Ascending aorta (tissue), 2 donors: ENCODE measurements at regions not wholly inside any gene's neighbourhood (a gene's known extent, or its start where the extent isn't known, plus 50 kb on each side); places are given as distances from the start of the nearest gene placed in this dataset.

Experiments used
- DNase-seq, 2 donors: peaks; one replicate each; pipeline ENCODE4 v3.0.0-alpha.2; 2019; ENCODE audit warnings: low spot score in 2 of 2
- H3K27ac ChIP-seq, 2 donors: fragments of 200-600 bp; sonication (generic); one replicate each; pipeline ENCODE4 v1.5.1; 2016 to 2017; ENCODE audit warnings: mild to moderate bottlenecking in 1 of 2
- H3K27me3 ChIP-seq: fragments of 200-600 bp; sonication (generic); one replicate; pipeline ENCODE4 v1.5.1; 2017
- H3K36me3 ChIP-seq, 2 donors: fragments of 200-600 bp; sonication (generic); one replicate each; pipeline ENCODE4 v1.5.1; 2016
- H3K4me1 ChIP-seq, 2 donors: fragments of 200-600 bp; sonication (generic); one replicate each; pipeline ENCODE4 v1.5.1; 2016 to 2017; ENCODE audit warnings: mild to moderate bottlenecking in 1 of 2
- H3K4me3 ChIP-seq, 2 donors: fragments of 200-600 bp; sonication (generic); one replicate each; pipeline ENCODE4 v1.5.1; 2016 to 2017; ENCODE audit warnings: mild to moderate bottlenecking in 1 of 2
- H3K9me3 ChIP-seq, 2 donors: fragments of 200-600 bp; sonication (generic); one replicate each; pipeline ENCODE4 v1.5.1; 2016
- CTCF ChIP-seq, 3 experiments: fragments of 200-600 bp in 2 of 3; fragments of 450-650 bp in 1 of 3; sonication (generic) in 2 of 3; IDR thresholded peaks; one replicate each; pipeline ENCODE4 v1.5.1; 2016 to 2019; ENCODE audit warnings: antibody characterized with exemption in 3 of 3, mild to moderate bottlenecking in 1 of 3, moderate library complexity in 1 of 3
- intact Hi-C: fragments of 100-400 bp; cut with DNase I; formaldehyde crosslinking; loops from one replicate; pipeline ENCODE4 v1.15.1; 2023

- intact Hi-C loops: no loop called here
- H3K4me3 ChIP-seq: no peak overlapping the region
- no peaks in the 10 kb centered on the region for H3K27me3 ChIP-seq
- no peak for DNase-seq
- TF ChIP-seq CTCF (IDR thresholded peaks at IDR 0.05): no peak
- H3K27ac ChIP-seq: no peak overlapping the region
- H3K36me3 ChIP-seq: no peaks in the 10 kb centered on the region
- H3K4me1 ChIP-seq: no peaks in the 10 kb centered on the region
- peaks cover 0 to 21% of the 10 kb centered on the region in 2 donors for H3K9me3 ChIP-seq
Measured at GRCh38 chr2:8209494-8209893, 472.4 kb upstream of the ID2 start.

GRCh38 chr2:8211384-8211783 is 470.5 kb upstream of the ID2 start:
- H3K4me3 ChIP-seq: no peak overlapping the region
- no peak for DNase-seq
- no peak overlapping the region for H3K27ac ChIP-seq
- no peaks in the 10 kb centered on the region for H3K36me3 ChIP-seq
- no peaks in the 10 kb centered on the region for H3K27me3 ChIP-seq
- TF ChIP-seq CTCF (IDR thresholded peaks at IDR 0.05): no peak
- no peaks in the 10 kb centered on the region for H3K4me1 ChIP-seq
- intact Hi-C loops: no loop called here
- H3K9me3 ChIP-seq: peaks cover 0 to 21% of the 10 kb centered on the region in 2 donors

- H3K36me3 ChIP-seq: no peaks in the 10 kb centered on the region
- no peak overlapping the region for H3K27ac ChIP-seq
- intact Hi-C loops: no loop called here
- H3K27me3 ChIP-seq: no peaks in the 10 kb centered on the region
- peaks cover 0 to 17% of the 10 kb centered on the region in 2 donors for H3K9me3 ChIP-seq
- H3K4me3 ChIP-seq: no peak overlapping the region
- DNase-seq: no peak
- no peaks in the 10 kb centered on the region for H3K4me1 ChIP-seq
- TF ChIP-seq CTCF (IDR thresholded peaks at IDR 0.05): no peak
Measured at GRCh38 chr2:8212239-8212638, 469.6 kb upstream of the ID2 start.

- H3K27ac ChIP-seq: no peak overlapping the region
- intact Hi-C loops: no loop called here
- no peak for TF ChIP-seq CTCF (IDR thresholded peaks at IDR 0.05)
Measured at GRCh38 chr2:8214036-8214615, 467.7 kb upstream of the ID2 start.

GRCh38 chr2:8215159-8215863 is 466.5 kb upstream of the ID2 start:
- Histone ChIP-seq H3K9me3 (no peaks in the 10 kb centered on the region), H3K27ac (no peak overlapping the region), H3K36me3 (no peaks in the 10 kb centered on the region), H3K4me3 (no peak overlapping the region), H3K27me3 (no peaks in the 10 kb centered on the region), H3K4me1 (peaks cover 1 to 4% of the 10 kb centered on the region in 2 donors)
- intact Hi-C loops: loop anchor here (5.0 kb wide), 2 partner anchors 43 to 92 kb away; no protein-coding TSS in a partner anchor
- DNase-seq: no peak
- TF ChIP-seq CTCF (IDR thresholded peaks at IDR 0.05): no peak

More at GRCh38 chr2:8214036-8214615, 467.7 kb upstream of the ID2 start:
- Histone ChIP-seq H3K36me3 (no peaks in the 10 kb centered on the region), H3K27me3 (no peaks in the 10 kb centered on the region), H3K9me3 (no peaks in the 10 kb centered on the region), H3K4me3 (no peak overlapping the region), H3K4me1 (no peaks in the 10 kb centered on the region)
- DNase-seq: no peak
